Smooth muscle cell of the brain vasculature (primary cell): ENCODE measurements at regions not wholly inside any gene's neighbourhood (a gene's known extent, or its start where the extent isn't known, plus 50 kb on each side); places are given as distances from the start of the nearest gene placed in this dataset.
"Not testable (repeated sequence)": the region's sequence is repeated elsewhere in the genome, so short reads cannot be mapped to it uniquely, and the experiment has no call there.

ENCODE experiments used
- DNase-seq: peaks from one replicate; pipeline ENCODE4 v3.0.0-alpha.2; 2012; ENCODE audit warnings: low read depth, low spot score

- DNase-seq = no peak
These were observed 174.3 kb upstream of the ANXA10 start for GRCh38 chr4:167918077-167918476.

- no peak for DNase-seq
These were observed 162.2 kb upstream of the ANXA10 start for GRCh38 chr4:167930166-167930565.

GRCh38 chr4:167934216-167934615 is 158.1 kb upstream of the ANXA10 start:
- DNase-seq = no peak

- DNase-seq = no peak
These were observed 152.3 kb upstream of the ANXA10 start for GRCh38 chr4:167939863-167940616.

GRCh38 chr4:167943872-167944505 is 148.3 kb upstream of the ANXA10 start:
- no peak for DNase-seq

GRCh38 chr4:167944721-167945120 is 147.6 kb upstream of the ANXA10 start:
- DNase-seq = no peak

- DNase-seq = no peak
These were observed 137.3 kb upstream of the ANXA10 start for GRCh38 chr4:167955006-167955405.

GRCh38 chr4:167956676-167957075 is 135.7 kb upstream of the ANXA10 start:
- DNase-seq = no peak

GRCh38 chr4:167964766-167965373 is 127.5 kb upstream of the ANXA10 start:
- no peak for DNase-seq

- no peak for DNase-seq
These were observed 126.2 kb upstream of the ANXA10 start for GRCh38 chr4:167966143-167966542.

GRCh38 chr4:167973513-167973912 is 118.8 kb upstream of the ANXA10 start:
- DNase-seq = no peak

GRCh38 chr4:167985565-167985964 is 106.8 kb upstream of the ANXA10 start:
- no peak for DNase-seq

GRCh38 chr4:167986044-167986443 is 106.3 kb upstream of the ANXA10 start:
- DNase-seq = no peak

GRCh38 chr4:167987285-167987684 is 105.1 kb upstream of the ANXA10 start:
- no peak for DNase-seq

GRCh38 chr4:167989815-167990214 is 102.5 kb upstream of the ANXA10 start:
- no peak for DNase-seq

- not testable (repeated sequence) for DNase-seq
These were observed 84.2 kb upstream of the ANXA10 start for GRCh38 chr4:168008112-168008511.

- DNase-seq = no peak
These were observed 73.2 kb upstream of the ANXA10 start for GRCh38 chr4:168019019-168019651.

GRCh38 chr4:168019921-168020320 is 72.4 kb upstream of the ANXA10 start:
- no peak for DNase-seq

GRCh38 chr4:168021666-168022065 is 70.7 kb upstream of the ANXA10 start:
- no peak for DNase-seq

GRCh38 chr4:168028568-168028967 is 63.8 kb upstream of the ANXA10 start:
- no peak for DNase-seq

GRCh38 chr4:168028970-168029597 is 63.3 kb upstream of the ANXA10 start:
- DNase-seq = no peak

GRCh38 chr4:168037676-168038075 is 54.7 kb upstream of the ANXA10 start:
- no peak for DNase-seq
